SK-N-SH treated with all-trans-retinoic acid at 6 μM for 48 hours (cell line): ENCODE measurements at regions not wholly inside any gene's neighbourhood (a gene's known extent, or its start where the extent isn't known, plus 50 kb on each side); places are given as distances from the start of the nearest gene placed in this dataset.

ENCODE experiments used
- ATAC-seq: fragments of 200-7000 bp; cut with Tn5 transposase; 3 replicates; pipeline ENCODE4 v1.9.1; 2020; ENCODE audit warnings: mild to moderate bottlenecking, moderate library complexity
- ARNTL ChIP-seq: fragments of 450-650 bp; formaldehyde crosslinking; IDR thresholded peaks from 2 replicates; pipeline ENCODE4 v1.5.0; 2020; ENCODE audit warnings: low read depth, mild to moderate bottlenecking, moderate library complexity, borderline replicate concordance
- BACH2 ChIP-seq: fragments of 250-450 bp; sonication (Bioruptor Pico); IDR thresholded peaks from 2 replicates; pipeline ENCODE4 v1.9.0; 2021; ENCODE audit warnings: mild to moderate bottlenecking, borderline replicate concordance
- CSDC2 ChIP-seq: fragments of 250-450 bp; sonication (Bioruptor Pico); IDR thresholded peaks from 2 replicates; pipeline ENCODE4 v1.5.0; 2020; ENCODE audit warnings: mild to moderate bottlenecking, moderate library complexity
- ESRRG ChIP-seq: fragments of 250-450 bp; sonication (Bioruptor Pico); IDR thresholded peaks from 2 replicates; pipeline ENCODE4 v1.6.1; 2021; ENCODE audit warnings: mild to moderate bottlenecking
- GLIS3 ChIP-seq: fragments of 250-450 bp; sonication (Bioruptor Pico); IDR thresholded peaks from 2 replicates; pipeline ENCODE4 v1.5.0; 2020; ENCODE audit warnings: mild to moderate bottlenecking, moderate library complexity
- ISL1 ChIP-seq: fragments of 250-450 bp; sonication (Bioruptor Pico); IDR thresholded peaks from 2 replicates; pipeline ENCODE4 v2.1.2; 2022; ENCODE audit warnings: mild to moderate bottlenecking, moderate library complexity
- OSR1 ChIP-seq: fragments of 250-450 bp; sonication (Bioruptor Pico); IDR thresholded peaks from 2 replicates; pipeline ENCODE4 v1.8.0; 2022; ENCODE audit warnings: moderate library complexity, mild to moderate bottlenecking, inconsistent platforms
- RARB ChIP-seq: fragments of 250-450 bp; sonication (Bioruptor Pico); IDR thresholded peaks from 2 replicates; pipeline ENCODE4 v1.8.0; 2021; ENCODE audit warnings: mild to moderate bottlenecking, moderate library complexity
- SNAI2 ChIP-seq: fragments of 250-450 bp; sonication (Bioruptor Pico); IDR thresholded peaks from 2 replicates; pipeline ENCODE4 v1.5.0; 2020; ENCODE audit warnings: mild to moderate bottlenecking, moderate library complexity
- TCF4 ChIP-seq: fragments of 250-450 bp; sonication (Bioruptor Pico); IDR thresholded peaks from 2 replicates; pipeline ENCODE4 v1.8.0; 2021; ENCODE audit warnings: mild to moderate bottlenecking, moderate library complexity, borderline replicate concordance
- ZC3H10 ChIP-seq: fragments of 250-450 bp; sonication (Bioruptor Pico); IDR thresholded peaks from 2 replicates; pipeline ENCODE4 v1.5.1; 2021; ENCODE audit warnings: mild to moderate bottlenecking, moderate library complexity
- ZFP3 ChIP-seq: fragments of 250-450 bp; sonication (Bioruptor Pico); IDR thresholded peaks from 2 replicates; pipeline ENCODE4 v1.5.0; 2020; ENCODE audit warnings: mild to moderate bottlenecking, moderate library complexity
- ZFP30 ChIP-seq: fragments of 450-650 bp; formaldehyde crosslinking; IDR thresholded peaks from 2 replicates; pipeline ENCODE4 v1.5.0; 2022; ENCODE audit warnings: mild to moderate bottlenecking, moderate library complexity
- ZNF565 ChIP-seq: fragments of 450-650 bp; formaldehyde crosslinking; conservative IDR thresholded peaks from 2 replicates; pipeline ENCODE4 v1.5.0; 2020; ENCODE audit warnings: low read depth, mild to moderate bottlenecking, moderate library complexity
- ZNF70 ChIP-seq: fragments of 450-650 bp; formaldehyde crosslinking; IDR thresholded peaks from 2 replicates; pipeline ENCODE4 v1.5.0; 2020; ENCODE audit warnings: mild to moderate bottlenecking, moderate library complexity
- ZNF8 ChIP-seq: fragments of 450-650 bp; formaldehyde crosslinking; IDR thresholded peaks from 2 replicates; pipeline ENCODE4 v1.5.0; 2020; ENCODE audit warnings: mild to moderate bottlenecking, moderate library complexity
- TF ChIP-seq, protein P1 (sequence below): fragments of 250-450 bp; sonication (Bioruptor Pico); IDR thresholded peaks from 2 replicates; pipeline ENCODE4 v1.5.0; 2020; ENCODE audit warnings: mild to moderate bottlenecking, moderate library complexity
- TF ChIP-seq, protein P2 (sequence below): fragments of 250-450 bp; sonication (Bioruptor Pico); IDR thresholded peaks from 2 replicates; pipeline ENCODE4 v1.5.1; 2021; ENCODE audit warnings: mild to moderate bottlenecking, moderate library complexity
- TF ChIP-seq, protein P3 (sequence below): fragments of 250-450 bp; sonication (Bioruptor Pico); IDR thresholded peaks from 2 replicates; pipeline ENCODE4 v1.5.1; 2020; ENCODE audit warnings: low read depth, mild to moderate bottlenecking, moderate library complexity
- TF ChIP-seq, protein P4 (sequence below): fragments of 250-450 bp; sonication (Bioruptor Pico); IDR thresholded peaks from 2 replicates; pipeline ENCODE4 v1.8.0; 2020; ENCODE audit warnings: mild to moderate bottlenecking, moderate library complexity, borderline replicate concordance
- TF ChIP-seq, protein P5 (sequence below): fragments of 250-450 bp; sonication (Bioruptor Pico); IDR thresholded peaks from 2 replicates; pipeline ENCODE4 v1.8.0; 2021; ENCODE audit warnings: low read depth, mild to moderate bottlenecking, moderate library complexity, borderline replicate concordance

DNA sequence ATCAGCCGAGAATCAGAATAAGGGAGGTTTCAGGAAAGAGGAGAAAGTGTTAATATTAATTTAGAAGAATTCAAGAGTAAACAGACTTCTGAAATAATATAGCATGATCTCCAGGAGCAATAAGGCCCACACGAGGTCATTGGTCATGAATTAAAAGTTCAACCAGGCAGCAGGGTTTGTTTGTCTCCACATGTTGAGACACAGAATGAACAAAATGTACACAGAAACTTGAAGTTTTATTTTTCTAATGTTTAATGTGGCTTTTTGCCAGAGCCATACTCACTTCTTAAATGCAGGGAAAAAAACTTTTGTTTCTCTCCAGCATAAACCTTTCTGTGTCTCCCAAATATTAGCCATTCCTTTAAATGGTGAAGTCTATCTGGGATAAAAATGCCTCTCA, 504.5 kb downstream of the HDGFL1 start:
- no peak for ATAC-seq

DNA sequence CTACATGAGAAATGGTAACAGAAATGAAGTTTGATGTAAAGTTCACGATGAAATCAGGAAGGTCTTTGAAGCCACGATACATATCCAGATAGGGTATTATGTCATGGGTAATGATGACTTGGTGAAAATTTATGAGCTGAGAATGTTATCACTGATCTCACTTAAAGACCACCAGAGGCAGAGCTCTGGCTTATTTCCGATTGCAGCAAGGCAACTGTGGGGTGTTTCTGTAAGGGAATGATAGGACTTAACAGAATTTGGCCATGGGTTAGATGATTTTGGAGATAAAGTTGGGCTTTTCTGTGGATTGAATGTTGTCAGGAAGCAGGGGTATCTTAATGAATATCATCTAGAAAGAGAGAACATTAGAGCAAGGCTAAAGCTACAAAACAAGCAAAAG, 508.4 kb downstream of the HDGFL1 start:
- TF ChIP-seq, protein P1, sequence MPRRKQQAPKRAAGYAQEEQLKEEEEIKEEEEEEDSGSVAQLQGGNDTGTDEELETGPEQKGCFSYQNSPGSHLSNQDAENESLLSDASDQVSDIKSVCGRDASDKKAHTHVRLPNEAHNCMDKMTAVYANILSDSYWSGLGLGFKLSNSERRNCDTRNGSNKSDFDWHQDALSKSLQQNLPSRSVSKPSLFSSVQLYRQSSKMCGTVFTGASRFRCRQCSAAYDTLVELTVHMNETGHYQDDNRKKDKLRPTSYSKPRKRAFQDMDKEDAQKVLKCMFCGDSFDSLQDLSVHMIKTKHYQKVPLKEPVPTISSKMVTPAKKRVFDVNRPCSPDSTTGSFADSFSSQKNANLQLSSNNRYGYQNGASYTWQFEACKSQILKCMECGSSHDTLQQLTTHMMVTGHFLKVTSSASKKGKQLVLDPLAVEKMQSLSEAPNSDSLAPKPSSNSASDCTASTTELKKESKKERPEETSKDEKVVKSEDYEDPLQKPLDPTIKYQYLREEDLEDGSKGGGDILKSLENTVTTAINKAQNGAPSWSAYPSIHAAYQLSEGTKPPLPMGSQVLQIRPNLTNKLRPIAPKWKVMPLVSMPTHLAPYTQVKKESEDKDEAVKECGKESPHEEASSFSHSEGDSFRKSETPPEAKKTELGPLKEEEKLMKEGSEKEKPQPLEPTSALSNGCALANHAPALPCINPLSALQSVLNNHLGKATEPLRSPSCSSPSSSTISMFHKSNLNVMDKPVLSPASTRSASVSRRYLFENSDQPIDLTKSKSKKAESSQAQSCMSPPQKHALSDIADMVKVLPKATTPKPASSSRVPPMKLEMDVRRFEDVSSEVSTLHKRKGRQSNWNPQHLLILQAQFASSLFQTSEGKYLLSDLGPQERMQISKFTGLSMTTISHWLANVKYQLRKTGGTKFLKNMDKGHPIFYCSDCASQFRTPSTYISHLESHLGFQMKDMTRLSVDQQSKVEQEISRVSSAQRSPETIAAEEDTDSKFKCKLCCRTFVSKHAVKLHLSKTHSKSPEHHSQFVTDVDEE (CRISPR knock-in tag), result no peak
- TF ChIP-seq ZNF8 (CRISPR knock-in tag), result no peak
- no peak for TF ChIP-seq RARB (CRISPR knock-in tag)
- no peak for TF ChIP-seq ZNF565
- TF ChIP-seq, protein P2, sequence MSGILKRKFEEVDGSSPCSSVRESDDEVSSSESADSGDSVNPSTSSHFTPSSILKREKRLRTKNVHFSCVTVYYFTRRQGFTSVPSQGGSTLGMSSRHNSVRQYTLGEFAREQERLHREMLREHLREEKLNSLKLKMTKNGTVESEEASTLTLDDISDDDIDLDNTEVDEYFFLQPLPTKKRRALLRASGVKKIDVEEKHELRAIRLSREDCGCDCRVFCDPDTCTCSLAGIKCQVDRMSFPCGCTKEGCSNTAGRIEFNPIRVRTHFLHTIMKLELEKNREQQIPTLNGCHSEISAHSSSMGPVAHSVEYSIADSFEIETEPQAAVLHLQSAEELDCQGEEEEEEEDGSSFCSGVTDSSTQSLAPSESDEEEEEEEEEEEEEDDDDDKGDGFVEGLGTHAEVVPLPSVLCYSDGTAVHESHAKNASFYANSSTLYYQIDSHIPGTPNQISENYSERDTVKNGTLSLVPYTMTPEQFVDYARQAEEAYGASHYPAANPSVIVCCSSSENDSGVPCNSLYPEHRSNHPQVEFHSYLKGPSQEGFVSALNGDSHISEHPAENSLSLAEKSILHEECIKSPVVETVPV (CRISPR knock-in tag), result no peak
- no peak for TF ChIP-seq SNAI2 (CRISPR knock-in tag)
- TF ChIP-seq ZC3H10 (CRISPR knock-in tag), result no peak
- TF ChIP-seq, protein P3, sequence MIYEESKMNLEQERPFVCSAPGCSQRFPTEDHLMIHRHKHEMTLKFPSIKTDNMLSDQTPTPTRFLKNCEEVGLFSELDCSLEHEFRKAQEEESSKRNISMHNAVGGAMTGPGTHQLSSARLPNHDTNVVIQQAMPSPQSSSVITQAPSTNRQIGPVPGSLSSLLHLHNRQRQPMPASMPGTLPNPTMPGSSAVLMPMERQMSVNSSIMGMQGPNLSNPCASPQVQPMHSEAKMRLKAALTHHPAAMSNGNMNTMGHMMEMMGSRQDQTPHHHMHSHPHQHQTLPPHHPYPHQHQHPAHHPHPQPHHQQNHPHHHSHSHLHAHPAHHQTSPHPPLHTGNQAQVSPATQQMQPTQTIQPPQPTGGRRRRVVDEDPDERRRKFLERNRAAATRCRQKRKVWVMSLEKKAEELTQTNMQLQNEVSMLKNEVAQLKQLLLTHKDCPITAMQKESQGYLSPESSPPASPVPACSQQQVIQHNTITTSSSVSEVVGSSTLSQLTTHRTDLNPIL (CRISPR knock-in tag), result no peak
- no peak for TF ChIP-seq ZNF70 (CRISPR knock-in tag)
- TF ChIP-seq ARNTL (CRISPR knock-in tag), result no peak
- TF ChIP-seq GLIS3 (CRISPR knock-in tag), result no peak
- TF ChIP-seq ESRRG, result no peak
- TF ChIP-seq TCF4 (CRISPR knock-in tag), result no peak
- TF ChIP-seq BACH2, result no peak
- TF ChIP-seq ZFP3 (CRISPR knock-in tag), result no peak
- TF ChIP-seq OSR1, result no peak
- TF ChIP-seq ZFP30, result no peak
- no peak for ATAC-seq

More for the DNA sequence above, 504.5 kb downstream of the HDGFL1 start:
- no peak for TF ChIP-seq ZNF8 (CRISPR knock-in tag)
- TF ChIP-seq, protein P4, sequence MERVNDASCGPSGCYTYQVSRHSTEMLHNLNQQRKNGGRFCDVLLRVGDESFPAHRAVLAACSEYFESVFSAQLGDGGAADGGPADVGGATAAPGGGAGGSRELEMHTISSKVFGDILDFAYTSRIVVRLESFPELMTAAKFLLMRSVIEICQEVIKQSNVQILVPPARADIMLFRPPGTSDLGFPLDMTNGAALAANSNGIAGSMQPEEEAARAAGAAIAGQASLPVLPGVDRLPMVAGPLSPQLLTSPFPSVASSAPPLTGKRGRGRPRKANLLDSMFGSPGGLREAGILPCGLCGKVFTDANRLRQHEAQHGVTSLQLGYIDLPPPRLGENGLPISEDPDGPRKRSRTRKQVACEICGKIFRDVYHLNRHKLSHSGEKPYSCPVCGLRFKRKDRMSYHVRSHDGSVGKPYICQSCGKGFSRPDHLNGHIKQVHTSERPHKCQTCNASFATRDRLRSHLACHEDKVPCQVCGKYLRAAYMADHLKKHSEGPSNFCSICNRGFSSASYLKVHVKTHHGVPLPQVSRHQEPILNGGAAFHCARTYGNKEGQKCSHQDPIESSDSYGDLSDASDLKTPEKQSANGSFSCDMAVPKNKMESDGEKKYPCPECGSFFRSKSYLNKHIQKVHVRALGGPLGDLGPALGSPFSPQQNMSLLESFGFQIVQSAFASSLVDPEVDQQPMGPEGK (CRISPR knock-in tag), result no peak
- TF ChIP-seq ESRRG, result no peak
- TF ChIP-seq ZNF70 (CRISPR knock-in tag), result no peak
- TF ChIP-seq CSDC2, result no peak
- TF ChIP-seq ZC3H10 (CRISPR knock-in tag), result no peak
- no peak for TF ChIP-seq ZNF565
- TF ChIP-seq SNAI2 (CRISPR knock-in tag), result no peak
- TF ChIP-seq ZFP30, result no peak
- TF ChIP-seq, protein P5, sequence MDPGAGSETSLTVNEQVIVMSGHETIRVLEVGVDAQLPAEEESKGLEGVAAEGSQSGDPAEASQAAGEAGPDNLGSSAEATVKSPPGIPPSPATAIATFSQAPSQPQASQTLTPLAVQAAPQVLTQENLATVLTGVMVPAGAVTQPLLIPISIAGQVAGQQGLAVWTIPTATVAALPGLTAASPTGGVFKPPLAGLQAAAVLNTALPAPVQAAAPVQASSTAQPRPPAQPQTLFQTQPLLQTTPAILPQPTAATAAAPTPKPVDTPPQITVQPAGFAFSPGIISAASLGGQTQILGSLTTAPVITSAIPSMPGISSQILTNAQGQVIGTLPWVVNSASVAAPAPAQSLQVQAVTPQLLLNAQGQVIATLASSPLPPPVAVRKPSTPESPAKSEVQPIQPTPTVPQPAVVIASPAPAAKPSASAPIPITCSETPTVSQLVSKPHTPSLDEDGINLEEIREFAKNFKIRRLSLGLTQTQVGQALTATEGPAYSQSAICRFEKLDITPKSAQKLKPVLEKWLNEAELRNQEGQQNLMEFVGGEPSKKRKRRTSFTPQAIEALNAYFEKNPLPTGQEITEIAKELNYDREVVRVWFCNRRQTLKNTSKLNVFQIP (CRISPR knock-in tag), result no peak
- no peak for TF ChIP-seq TCF4 (CRISPR knock-in tag)

DNA sequence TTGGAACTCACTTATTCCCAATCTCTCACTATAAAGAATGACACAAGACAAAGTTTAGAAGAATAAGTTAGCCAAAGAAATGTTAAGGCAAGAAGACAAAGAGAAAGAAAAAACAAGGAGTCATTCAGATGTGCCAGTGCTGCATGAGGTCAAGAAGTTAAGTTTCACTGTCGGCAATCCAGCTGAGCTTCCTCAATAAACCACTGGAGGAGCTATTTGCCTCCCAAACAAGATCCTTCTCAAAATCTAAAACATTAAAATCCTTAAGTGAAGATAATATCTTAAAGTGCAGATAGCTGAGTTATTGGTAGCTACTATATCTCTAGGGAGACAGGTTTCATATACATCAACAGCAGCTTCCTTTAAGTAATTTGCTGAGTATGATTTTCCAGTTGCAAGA, 512.3 kb downstream of the HDGFL1 start:
- ATAC-seq, result no peak
- no peak for TF ChIP-seq CSDC2
- TF ChIP-seq ZFP30, result no peak
- no peak for TF ChIP-seq ZC3H10 (CRISPR knock-in tag)
- TF ChIP-seq ZFP3 (CRISPR knock-in tag), result no peak
- no peak for TF ChIP-seq ISL1 (CRISPR knock-in tag)
- no peak for TF ChIP-seq TCF4 (CRISPR knock-in tag)
- no peak for TF ChIP-seq ZNF8 (CRISPR knock-in tag)
- no peak for TF ChIP-seq GLIS3 (CRISPR knock-in tag)
